GM18858 (cell line): ENCODE measurements at regions not wholly inside any gene's neighbourhood (a gene's known extent, or its start where the extent isn't known, plus 50 kb on each side); places are given as distances from the start of the nearest gene placed in this dataset.
"Not testable (repeated sequence)": the region's sequence is repeated elsewhere in the genome, so short reads cannot be mapped to it uniquely, and the experiment has no call there.

ENCODE experiments used
- ATAC-seq: cut with Tn5 transposase; IDR thresholded peaks from one replicate; pipeline ENCODE4 v1.9.1; 2021; ENCODE audit not compliant: unreplicated experiment

GRCh38 chr2:187206471-187206870 lies 241.6 kb downstream of the CALCRL start:
- no peak for ATAC-seq

- no peak for ATAC-seq
Observed at GRCh38 chr2:187206071-187206470, 242.0 kb downstream of the CALCRL start.

GRCh38 chr2:187198136-187198535 lies 249.9 kb downstream of the CALCRL start:
- ATAC-seq, result no peak

- peak; percentile 34 for ATAC-seq
Observed at GRCh38 chr2:187194049-187194448, 254.0 kb downstream of the CALCRL start.

- ATAC-seq, result no peak
Observed at GRCh38 chr2:187188783-187189631, 259.0 kb downstream of the CALCRL start.

GRCh38 chr2:187187519-187187918 lies 260.5 kb downstream of the CALCRL start:
- ATAC-seq, result no peak

GRCh38 chr2:187180529-187180928 lies 267.5 kb downstream of the CALCRL start:
- ATAC-seq, result no peak

- ATAC-seq, result not testable (repeated sequence)
Observed at GRCh38 chr2:187178876-187179275, 269.2 kb downstream of the CALCRL start.

GRCh38 chr2:187177253-187177652 lies 270.8 kb downstream of the CALCRL start:
- ATAC-seq, result no peak

- ATAC-seq, result no peak
Observed at GRCh38 chr2:187174582-187174981, 273.5 kb downstream of the CALCRL start.

- no peak for ATAC-seq
Observed at GRCh38 chr2:187171318-187171717, 276.7 kb downstream of the CALCRL start.

GRCh38 chr2:187169864-187170263 lies 278.2 kb downstream of the CALCRL start:
- no peak for ATAC-seq

GRCh38 chr2:187168720-187169713 lies 279.0 kb downstream of the CALCRL start:
- ATAC-seq, result peak; percentile 72

- no peak for ATAC-seq
Observed at GRCh38 chr2:187167491-187167890, 280.6 kb downstream of the CALCRL start.

GRCh38 chr2:187165936-187166610 lies 282.0 kb downstream of the CALCRL start:
- ATAC-seq, result no peak

GRCh38 chr2:187158452-187158851 lies 289.6 kb downstream of the CALCRL start:
- ATAC-seq, result no peak

GRCh38 chr2:187157046-187157445 lies 291.0 kb downstream of the CALCRL start:
- ATAC-seq, result no peak

GRCh38 chr2:187155476-187155875 lies 292.6 kb downstream of the CALCRL start:
- no peak for ATAC-seq

- ATAC-seq, result no peak
Observed at GRCh38 chr2:187150670-187151069, 297.4 kb downstream of the CALCRL start.

GRCh38 chr2:187148059-187148714 lies 299.2 kb upstream of the ZSWIM2 start:
- no peak for ATAC-seq

- ATAC-seq, result no peak
Observed at GRCh38 chr2:187143537-187143936, 294.6 kb upstream of the ZSWIM2 start.
